Choroid plexus epithelial cell (primary cell): ENCODE measurements at regions not wholly inside any gene's neighbourhood (a gene's known extent, or its start where the extent isn't known, plus 50 kb on each side); places are given as distances from the start of the nearest gene placed in this dataset.
A peak's percentile ranks its signal among the peaks of the same experiment; 100 is the strongest.

Source experiments
- DNase-seq: peaks from one replicate; pipeline ENCODE4 v3.0.0-alpha.2; 2010; ENCODE audit warnings: low read depth
- H3K4me3 ChIP-seq: 2 replicates; pipeline ENCODE4 v1.5.1; 2011; ENCODE audit warnings: low read depth, mild to moderate bottlenecking, control low read depth, low read length, moderate library complexity
- TF ChIP-seq, protein P1 (sequence below): conservative IDR thresholded peaks from 2 replicates; pipeline ENCODE4 v1.5.1; 2011; ENCODE audit warnings: low read depth, mild to moderate bottlenecking, control low read depth, inconsistent platforms, low read length, moderate library complexity

- no peak overlapping the region for H3K4me3 ChIP-seq
- TF ChIP-seq, protein P1, sequence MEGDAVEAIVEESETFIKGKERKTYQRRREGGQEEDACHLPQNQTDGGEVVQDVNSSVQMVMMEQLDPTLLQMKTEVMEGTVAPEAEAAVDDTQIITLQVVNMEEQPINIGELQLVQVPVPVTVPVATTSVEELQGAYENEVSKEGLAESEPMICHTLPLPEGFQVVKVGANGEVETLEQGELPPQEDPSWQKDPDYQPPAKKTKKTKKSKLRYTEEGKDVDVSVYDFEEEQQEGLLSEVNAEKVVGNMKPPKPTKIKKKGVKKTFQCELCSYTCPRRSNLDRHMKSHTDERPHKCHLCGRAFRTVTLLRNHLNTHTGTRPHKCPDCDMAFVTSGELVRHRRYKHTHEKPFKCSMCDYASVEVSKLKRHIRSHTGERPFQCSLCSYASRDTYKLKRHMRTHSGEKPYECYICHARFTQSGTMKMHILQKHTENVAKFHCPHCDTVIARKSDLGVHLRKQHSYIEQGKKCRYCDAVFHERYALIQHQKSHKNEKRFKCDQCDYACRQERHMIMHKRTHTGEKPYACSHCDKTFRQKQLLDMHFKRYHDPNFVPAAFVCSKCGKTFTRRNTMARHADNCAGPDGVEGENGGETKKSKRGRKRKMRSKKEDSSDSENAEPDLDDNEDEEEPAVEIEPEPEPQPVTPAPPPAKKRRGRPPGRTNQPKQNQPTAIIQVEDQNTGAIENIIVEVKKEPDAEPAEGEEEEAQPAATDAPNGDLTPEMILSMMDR: no peak
- no peak for DNase-seq
These were observed 844.5 kb downstream of the RPA4 start for GRCh38 chrX:97728215-97728614.

- DNase-seq: no peak
- H3K4me3 ChIP-seq: no peak overlapping the region
- TF ChIP-seq, protein P1: no peak
These were observed 856.3 kb downstream of the RPA4 start for GRCh38 chrX:97740044-97740443.

- DNase-seq: no peak
- no peak overlapping the region for H3K4me3 ChIP-seq
- TF ChIP-seq, protein P1: no peak
These were observed 857.2 kb downstream of the RPA4 start for GRCh38 chrX:97740886-97741285.

- TF ChIP-seq, protein P1: peak; percentile 38
- no peak overlapping the region for H3K4me3 ChIP-seq
- DNase-seq: peak; percentile 1
These were observed 859.3 kb downstream of the RPA4 start for GRCh38 chrX:97743014-97743413.

GRCh38 chrX:97747346-97747745, 863.6 kb downstream of the RPA4 start:
- no peak for DNase-seq
- H3K4me3 ChIP-seq: no peak overlapping the region
- TF ChIP-seq, protein P1: no peak

- DNase-seq: no peak
- TF ChIP-seq, protein P1: no peak
- no peak overlapping the region for H3K4me3 ChIP-seq
These were observed 867.3 kb downstream of the RPA4 start for GRCh38 chrX:97751016-97751415.

DNA sequence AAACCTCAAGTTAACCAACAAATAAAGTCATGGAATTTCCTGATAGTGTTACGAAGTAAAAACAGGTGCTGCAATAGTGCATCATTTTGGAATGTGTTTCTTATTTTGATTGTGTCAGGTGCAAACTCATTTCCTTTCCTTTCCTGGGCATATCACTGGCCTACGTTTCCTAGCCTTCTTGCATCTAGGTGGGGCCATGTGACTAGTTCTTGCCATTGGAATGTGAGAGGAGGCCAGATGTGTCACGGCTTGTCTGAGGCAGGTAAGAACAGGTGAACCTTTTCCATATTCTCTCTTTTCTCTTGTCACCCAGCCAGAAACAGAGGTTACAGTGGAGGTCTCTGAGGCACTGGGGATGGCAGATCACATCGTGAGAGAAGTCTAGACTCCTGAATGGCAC, 868.0 kb downstream of the RPA4 start:
- no peak overlapping the region for H3K4me3 ChIP-seq
- DNase-seq: no peak
- TF ChIP-seq, protein P1: no peak
